ENCODE measurements at regions not wholly inside any gene's neighbourhood (a gene's known extent, or its start where the extent isn't known, plus 50 kb on each side); places are given as distances from the start of the nearest gene placed in this dataset.
A peak's percentile ranks its signal among the peaks of the same experiment; 100 is the strongest.

- DNase-seq, result no peak
Measured at GRCh38 chr2:221077799-221078198, 494.3 kb downstream of the EPHA4 start.

- no peak for DNase-seq
Measured at GRCh38 chr2:221085341-221085900, 486.7 kb downstream of the EPHA4 start.

- DNase-seq, result no peak
Measured at GRCh38 chr2:221085936-221086335, 486.2 kb downstream of the EPHA4 start.

- DNase-seq, result no peak
Measured at GRCh38 chr2:221087779-221088178, 484.3 kb downstream of the EPHA4 start.

- DNase-seq, result no peak
Measured at GRCh38 chr2:221088506-221088905, 483.6 kb downstream of the EPHA4 start.

GRCh38 chr2:221095356-221095755, 476.7 kb downstream of the EPHA4 start:
- no peak for DNase-seq

- no peak for DNase-seq
Measured at GRCh38 chr2:221096706-221097567, 475.2 kb downstream of the EPHA4 start.

GRCh38 chr2:221097568-221097915, 474.6 kb downstream of the EPHA4 start:
- DNase-seq, result no peak

GRCh38 chr2:221097949-221098348, 474.2 kb downstream of the EPHA4 start:
- DNase-seq, result no peak

- DNase-seq, result no peak
Measured at GRCh38 chr2:221100467-221101089, 471.5 kb downstream of the EPHA4 start.

GRCh38 chr2:221102896-221103688, 469.0 kb downstream of the EPHA4 start:
- DNase-seq, result no peak

GRCh38 chr2:221103930-221104329, 468.2 kb downstream of the EPHA4 start:
- DNase-seq, result peak; percentile 21 to 48 (median 39)

GRCh38 chr2:221104361-221104811, 467.7 kb downstream of the EPHA4 start:
- peak; percentile 26 to 51 (median 38) for DNase-seq

GRCh38 chr2:221106241-221106640, 465.9 kb downstream of the EPHA4 start:
- no peak for DNase-seq

- no peak for DNase-seq
Measured at GRCh38 chr2:221107424-221107823, 464.7 kb downstream of the EPHA4 start.

GRCh38 chr2:221109552-221109951, 462.6 kb downstream of the EPHA4 start:
- DNase-seq, result no peak

GRCh38 chr2:221111739-221112138, 460.4 kb downstream of the EPHA4 start:
- no peak for DNase-seq

GRCh38 chr2:221112744-221113143, 459.4 kb downstream of the EPHA4 start:
- DNase-seq, result no peak

- no peak for DNase-seq
Measured at GRCh38 chr2:221115944-221116343, 456.2 kb downstream of the EPHA4 start.

GRCh38 chr2:221120643-221121042, 451.5 kb downstream of the EPHA4 start:
- no peak for DNase-seq

GRCh38 chr2:221123396-221123795, 448.7 kb downstream of the EPHA4 start:
- DNase-seq, result no peak

GRCh38 chr2:221124532-221125240, 447.4 kb downstream of the EPHA4 start:
- no peak for DNase-seq

All from suppressor macrophage (primary cell).